GM12878 (cell line): ENCODE measurements at regions not wholly inside any gene's neighbourhood (a gene's known extent, or its start where the extent isn't known, plus 50 kb on each side); places are given as distances from the start of the nearest gene placed in this dataset.

Source experiments
- ATAC-seq: fragments of 200-7000 bp; cut with Tn5 transposase; 3 replicates; pipeline ENCODE4 v1.9.1; 2020; ENCODE audit warnings: mild to moderate bottlenecking, moderate library complexity
- BruUV-seq: library from RNA; stranded (reverse); fragments of 400-500 nt; replicated peaks from 2 replicates; lab custom pipeline; 2021; lab: Mats Ljungman, UMichigan
- CTCF ChIA-PET: fragments of 300-600 bp; sonication (Branson Sonifier 250); formaldehyde crosslinking; extraction: SDS; loops from one replicate; lab custom pipeline; 2021; ENCODE audit warnings: inconsistent platforms; lab: Yijun Ruan, JAX
- POLR2A ChIA-PET: fragments of 350-600 bp; formaldehyde crosslinking; extraction: SDS; loops from one replicate; lab custom pipeline; 2021; ENCODE audit warnings: inconsistent platforms; lab: Charles Lee
- RAD21 ChIA-PET: fragments of 300-600 bp; sonication (Branson Sonifier 250); formaldehyde crosslinking; loops from one replicate; lab custom pipeline; 2023; ENCODE audit warnings: antibody characterized with exemption; ENCODE audit not compliant: unreplicated experiment; lab: Charles Lee
- SMC1A ChIA-PET: fragments of 300-600 bp; sonication (Branson Sonifier 250); formaldehyde crosslinking; loops from one replicate; lab custom pipeline; 2023; ENCODE audit not compliant: unreplicated experiment, uncharacterized antibody; lab: Charles Lee
- DNase-seq: peaks from one replicate; pipeline ENCODE4 v3.0.0-alpha.2; 2011; ENCODE audit warnings: low read depth, low spot score
- FAIRE-seq: peaks from 3 replicates; lab custom pipeline; 2011; peaks lifted over from hg19 to GRCh38; lab: Jason Lieb, UNC
- H2AFZ ChIP-seq: 2 replicates; pipeline ENCODE4 v1.6.0; 2011; ENCODE audit warnings: low read depth, low read length, control low read depth; ENCODE audit not compliant: control insufficient read depth
- H3K27ac ChIP-seq: 2 replicates; pipeline ENCODE4 v1.5.1; 2011; ENCODE audit warnings: control low read depth; ENCODE audit not compliant: control insufficient read depth, insufficient read depth
- H3K27me3 ChIP-seq, 2 experiments: replicated peaks in 1 of 2; 2 replicates each; pipeline versions ENCODE4 v1.6.0 to v1.6.1; 2011; ENCODE audit warnings: low read length in 1 of 2; ENCODE audit not compliant: control insufficient read depth in 2 of 2, insufficient read depth in 2 of 2
- H3K36me3 ChIP-seq, 2 experiments: 2 replicates each; pipeline ENCODE4 v1.5.1; 2011; ENCODE audit warnings: low read length in 1 of 2; ENCODE audit not compliant: control insufficient read depth in 2 of 2, insufficient read depth in 2 of 2
- H3K4me1 ChIP-seq: 2 replicates; pipeline ENCODE4 v1.6.1; 2011; ENCODE audit warnings: mild to moderate bottlenecking, low read length, moderate library complexity, mixed read lengths; ENCODE audit not compliant: control insufficient read depth, insufficient read depth
- H3K4me2 ChIP-seq: 2 replicates; pipeline ENCODE4 v1.6.0; 2011; ENCODE audit warnings: control low read depth; ENCODE audit not compliant: control insufficient read depth, insufficient read depth
- H3K4me3 ChIP-seq: fragments of 200-600 bp; sonication (generic); 2 replicates; pipeline ENCODE4 v1.5.1; 2016
- H3K79me2 ChIP-seq: 2 replicates; pipeline ENCODE4 v1.6.0; 2011; ENCODE audit warnings: low read length; ENCODE audit not compliant: control insufficient read depth, insufficient read depth
- H3K9ac ChIP-seq: 2 replicates; pipeline ENCODE4 v1.8.0; 2011; ENCODE audit warnings: low read length, control low read depth, mixed read lengths; ENCODE audit not compliant: control insufficient read depth, insufficient read depth
- H3K9me3 ChIP-seq: replicated peaks from 3 replicates; pipeline ENCODE4 v1.5.1; 2011; ENCODE audit warnings: mild to moderate bottlenecking, low read length; ENCODE audit not compliant: control insufficient read depth, insufficient read depth
- H4K20me1 ChIP-seq: 2 replicates; pipeline ENCODE4 v1.6.0; 2011; ENCODE audit not compliant: control insufficient read depth, insufficient read depth
- EED ChIP-seq: sonication (generic); IDR thresholded peaks from 2 replicates; pipeline ENCODE4 v1.6.1; 2016; ENCODE audit warnings: antibody characterized with exemption, low read depth
- MEF2A ChIP-seq: IDR thresholded peaks from 2 replicates; pipeline ENCODE4 v1.6.1; 2011; ENCODE audit warnings: low read depth, mild to moderate bottlenecking, low read length, moderate library complexity; ENCODE audit not compliant: insufficient read depth
- MTA2 ChIP-seq: fragments of 450-650 bp; IDR thresholded peaks from 2 replicates; pipeline ENCODE4 v1.6.1; 2016; ENCODE audit warnings: low read depth, mild to moderate bottlenecking, moderate library complexity
- MTA3 ChIP-seq: IDR thresholded peaks from 2 replicates; pipeline ENCODE4 v1.6.1; 2012; ENCODE audit warnings: low read length, inconsistent platforms, borderline replicate concordance
- NR2C1 ChIP-seq: fragments of 450-650 bp; IDR thresholded peaks from 2 replicates; pipeline ENCODE4 v1.6.1; 2017; ENCODE audit warnings: antibody characterized with exemption, mild to moderate bottlenecking, moderate library complexity
- PAX8 ChIP-seq: fragments of 450-650 bp; IDR thresholded peaks from 2 replicates; pipeline ENCODE4 v1.6.1; 2017; ENCODE audit warnings: mild to moderate bottlenecking, moderate library complexity
- POLR2A ChIP-seq: IDR thresholded peaks from 2 replicates; pipeline ENCODE4 v1.6.1; 2011; ENCODE audit warnings: low read depth, mild to moderate bottlenecking, low read length
- RELA ChIP-seq: fragments of 450-650 bp; IDR thresholded peaks from 2 replicates; pipeline ENCODE4 v1.8.0; 2014; ENCODE audit warnings: borderline replicate concordance; ENCODE audit not compliant: partially characterized antibody
- SMAD1 ChIP-seq: fragments of 450-650 bp; IDR thresholded peaks from 2 replicates; pipeline ENCODE4 v1.6.1; 2018; ENCODE audit warnings: mild to moderate bottlenecking, low read depth; ENCODE audit not compliant: partially characterized antibody
- SREBF2 ChIP-seq: IDR thresholded peaks from 2 replicates; pipeline ENCODE4 v1.6.1; 2012; ENCODE audit warnings: mild to moderate bottlenecking, low read length
- TAF1 ChIP-seq: IDR thresholded peaks from 2 replicates; pipeline ENCODE4 v1.6.1; 2011; ENCODE audit warnings: mild to moderate bottlenecking, low read depth, low read length, borderline replicate concordance
- ZNF592 ChIP-seq: fragments of 450-650 bp; IDR thresholded peaks from 2 replicates; pipeline ENCODE4 v1.6.1; 2017; ENCODE audit warnings: mild to moderate bottlenecking, moderate library complexity
- WGBS: methylation state at CpG from one replicate; pipeline ENCODE4 v1.1.6; 2016; ENCODE audit warnings: low lambda C conversion rate; ENCODE audit not compliant: insufficient replicate concordance, insufficient coverage; ENCODE audit errors: missing lambda C conversion rate; 5-methylcytosine and 5-hydroxymethylcytosine counted together
- in situ Hi-C: fragments of 300-500 bp; cut with MboI; formaldehyde crosslinking; loops from 9 replicates; pipeline ENCODE4 v1.14.3; 2018; ENCODE audit warnings: mixed read lengths
- intact Hi-C: fragments of 100-400 bp; cut with micrococcal nuclease; formaldehyde crosslinking; loops from one replicate; pipeline ENCODE4 v1.14.2; 2022; ENCODE audit not compliant: unreplicated experiment

GRCh38 chr20:19922716-19923115 is 94.4 kb upstream of the NAA20 start:
- in situ Hi-C loops, result no loop called here
- Histone ChIP-seq H3K4me2 (no peak overlapping the region), H3K4me1 (peaks cover 6% of the 10 kb centered on the region), H3K79me2 (no peaks in the 10 kb centered on the region), H3K9me3 (no peaks in the 10 kb centered on the region), H3K27me3 (no peaks in the 10 kb centered on the region), H3K9ac (no peak overlapping the region), H2AFZ (no peak overlapping the region), H4K20me1 (no peaks in the 10 kb centered on the region), H3K4me3 (no peak overlapping the region), H3K36me3 (no peaks in the 10 kb centered on the region), H3K27ac (no peak overlapping the region)
- ChIA-PET RAD21 (interaction anchor here (0.8 kb wide), 1 partner anchor 13 kb away, joined by 3 read pairs; no protein-coding TSS in a partner anchor), CTCF (interaction anchor here (0.8 kb wide), 2 partner anchors 11 to 18 kb away, joined by 3 to 4 read pairs; no protein-coding TSS in a partner anchor), POLR2A (interaction anchor here (0.6 to 1.0 kb wide), 2 partner anchors 14 to 24 kb away, joined by 3 to 5 read pairs; no protein-coding TSS in a partner anchor), SMC1A (interaction anchor here (1.0 to 1.3 kb wide), 3 partner anchors 11 to 18 kb away, joined by 3 to 4 read pairs (median 3); no protein-coding TSS in a partner anchor)
- DNase-seq (no peak), ATAC-seq (no peak), FAIRE-seq (no peak)
- intact Hi-C loops, result no loop called here
- BruUV-seq, result no TSS peak
- TF ChIP-seq SREBF2 (no peak), MEF2A (no peak), MTA2 (no peak), POLR2A (no peak), ZNF592 (no peak), SMAD1 (no peak), TAF1 (no peak), NR2C1 (no peak), MTA3 (no peak), RELA (no peak), EED (no peak), PAX8 (no peak)
- 70% methylated on average over 7 of the region's 7 CpGs for WGBS
